ENCODE measurements at regions not wholly inside any gene's neighbourhood (a gene's known extent, or its start where the extent isn't known, plus 50 kb on each side); places are given as distances from the start of the nearest gene placed in this dataset.
A peak's percentile ranks its signal among the peaks of the same experiment; 100 is the strongest.
"Not testable (repeated sequence)": the region's sequence is repeated elsewhere in the genome, so short reads cannot be mapped to it uniquely, and the experiment has no call there.

- in situ Hi-C loops (cut with HindIII; ENCODE audit: low pct_ligation_motif_present, low pct_unique_long_range_greater_than_20kb, low sequenced_read_pairs), result no loop called here
- no peak for DNase-seq
These were observed 146.6 kb upstream of the PDE1C start for GRCh38 chr7:32216759-32217158.

GRCh38 chr7:32215697-32216096 is 145.5 kb upstream of the PDE1C start:
- in situ Hi-C loops (cut with HindIII; ENCODE audit: low pct_ligation_motif_present, low pct_unique_long_range_greater_than_20kb, low sequenced_read_pairs), result no loop called here
- no peak for DNase-seq

GRCh38 chr7:32214913-32215312 is 144.7 kb upstream of the PDE1C start:
- no peak for DNase-seq
- in situ Hi-C loops (cut with HindIII; ENCODE audit: low pct_ligation_motif_present, low pct_unique_long_range_greater_than_20kb, low sequenced_read_pairs), result no loop called here

- in situ Hi-C loops (cut with HindIII; ENCODE audit: low pct_ligation_motif_present, low pct_unique_long_range_greater_than_20kb, low sequenced_read_pairs), result no loop called here
These were observed 142.1 kb upstream of the PDE1C start for GRCh38 chr7:32212321-32212720.

GRCh38 chr7:32206987-32207386 is 136.8 kb upstream of the PDE1C start:
- DNase-seq, result peak; percentile 21
- in situ Hi-C loops (cut with HindIII; ENCODE audit: low pct_ligation_motif_present, low pct_unique_long_range_greater_than_20kb, low sequenced_read_pairs), result no loop called here

More at GRCh38 chr7:32212321-32212720, 142.1 kb upstream of the PDE1C start:
- DNase-seq, result no peak

GRCh38 chr7:32206488-32206887 is 136.3 kb upstream of the PDE1C start:
- DNase-seq, result no peak

GRCh38 chr7:32205298-32205824 is 135.2 kb upstream of the PDE1C start:
- in situ Hi-C loops (cut with HindIII; ENCODE audit: low pct_ligation_motif_present, low pct_unique_long_range_greater_than_20kb, low sequenced_read_pairs); DNase-seq: not testable (repeated sequence)

More at GRCh38 chr7:32206488-32206887, 136.3 kb upstream of the PDE1C start:
- in situ Hi-C loops (cut with HindIII; ENCODE audit: low pct_ligation_motif_present, low pct_unique_long_range_greater_than_20kb, low sequenced_read_pairs), result no loop called here

GRCh38 chr7:32204361-32205018 is 134.3 kb upstream of the PDE1C start:
- in situ Hi-C loops (cut with HindIII; ENCODE audit: low pct_ligation_motif_present, low pct_unique_long_range_greater_than_20kb, low sequenced_read_pairs), result no loop called here
- peak; percentile 91 for DNase-seq

GRCh38 chr7:32200646-32201045 is 130.4 kb upstream of the PDE1C start:
- DNase-seq, result no peak
- in situ Hi-C loops (cut with HindIII; ENCODE audit: low pct_ligation_motif_present, low pct_unique_long_range_greater_than_20kb, low sequenced_read_pairs), result no loop called here

GRCh38 chr7:32194537-32194936 is 124.3 kb upstream of the PDE1C start:
- no peak for DNase-seq
- in situ Hi-C loops (cut with HindIII; ENCODE audit: low pct_ligation_motif_present, low pct_unique_long_range_greater_than_20kb, low sequenced_read_pairs), result no loop called here

- in situ Hi-C loops (cut with HindIII; ENCODE audit: low pct_ligation_motif_present, low pct_unique_long_range_greater_than_20kb, low sequenced_read_pairs), result no loop called here
- DNase-seq, result no peak
These were observed 121.1 kb upstream of the PDE1C start for GRCh38 chr7:32191305-32191704.

- in situ Hi-C loops (cut with HindIII; ENCODE audit: low pct_ligation_motif_present, low pct_unique_long_range_greater_than_20kb, low sequenced_read_pairs), result no loop called here
- no peak for DNase-seq
These were observed 109.4 kb upstream of the PDE1C start for GRCh38 chr7:32179567-32179966.

- DNase-seq, result no peak
- in situ Hi-C loops (cut with HindIII; ENCODE audit: low pct_ligation_motif_present, low pct_unique_long_range_greater_than_20kb, low sequenced_read_pairs), result no loop called here
These were observed 108.6 kb upstream of the PDE1C start for GRCh38 chr7:32178677-32179366.

- DNase-seq, result no peak
- in situ Hi-C loops (cut with HindIII; ENCODE audit: low pct_ligation_motif_present, low pct_unique_long_range_greater_than_20kb, low sequenced_read_pairs), result no loop called here
These were observed 107.0 kb upstream of the PDE1C start for GRCh38 chr7:32177232-32177631.

- DNase-seq, result no peak
- in situ Hi-C loops (cut with HindIII; ENCODE audit: low pct_ligation_motif_present, low pct_unique_long_range_greater_than_20kb, low sequenced_read_pairs), result no loop called here
These were observed 104.9 kb upstream of the PDE1C start for GRCh38 chr7:32175099-32175498.

- in situ Hi-C loops (cut with HindIII; ENCODE audit: low pct_ligation_motif_present, low pct_unique_long_range_greater_than_20kb, low sequenced_read_pairs), result no loop called here
- no peak for DNase-seq
These were observed 101.0 kb upstream of the PDE1C start for GRCh38 chr7:32171248-32171647.

GRCh38 chr7:32170838-32171237 is 100.6 kb upstream of the PDE1C start:
- in situ Hi-C loops (cut with HindIII; ENCODE audit: low pct_ligation_motif_present, low pct_unique_long_range_greater_than_20kb, low sequenced_read_pairs), result no loop called here
- no peak for DNase-seq

- in situ Hi-C loops (cut with HindIII; ENCODE audit: low pct_ligation_motif_present, low pct_unique_long_range_greater_than_20kb, low sequenced_read_pairs), result no loop called here
- no peak for DNase-seq
These were observed 99.0 kb upstream of the PDE1C start for GRCh38 chr7:32169228-32169627.

- in situ Hi-C loops (cut with HindIII; ENCODE audit: low pct_ligation_motif_present, low pct_unique_long_range_greater_than_20kb, low sequenced_read_pairs), result no loop called here
- DNase-seq, result no peak
These were observed 97.6 kb upstream of the PDE1C start for GRCh38 chr7:32167815-32168214.

- in situ Hi-C loops (cut with HindIII; ENCODE audit: low pct_ligation_motif_present, low pct_unique_long_range_greater_than_20kb, low sequenced_read_pairs), result no loop called here
- DNase-seq, result no peak
These were observed 97.0 kb upstream of the PDE1C start for GRCh38 chr7:32167256-32167655.
